ENCODE measurements at regions not wholly inside any gene's neighbourhood (a gene's known extent, or its start where the extent isn't known, plus 50 kb on each side); places are given as distances from the start of the nearest gene placed in this dataset.

DNA sequence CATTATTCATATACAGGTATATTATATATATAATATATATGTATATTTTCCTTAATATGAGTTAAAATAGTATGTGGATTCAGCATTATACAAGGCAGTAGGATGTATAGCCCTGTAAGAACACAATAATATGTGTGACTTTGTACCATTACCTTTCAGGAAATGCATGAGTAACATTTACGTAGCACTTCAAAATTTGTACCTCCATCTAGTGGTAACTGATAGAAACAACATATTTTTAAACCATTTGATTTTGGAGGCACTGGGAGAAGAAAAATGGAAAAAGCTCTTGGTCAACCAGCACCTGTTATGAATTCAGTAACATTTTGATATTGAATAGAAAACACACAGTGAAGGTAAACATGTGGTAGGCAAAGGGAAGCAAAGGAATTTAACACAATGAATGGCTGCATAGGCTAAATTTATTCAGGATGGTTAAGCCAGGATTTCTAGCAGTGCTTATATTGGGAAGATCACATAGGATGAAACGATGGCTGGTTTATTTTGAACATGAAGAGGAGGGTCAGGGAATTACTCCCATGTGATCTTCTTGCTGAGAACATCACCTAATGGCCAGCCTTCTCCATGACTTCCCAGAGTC lies 565.5 kb downstream of the CCDC85A start:
- no peaks in the 10 kb centered on the region for H3K36me3 ChIP-seq (ENCODE audit: control insufficient read depth, insufficient read depth, low read length, severe bottlenecking)
- no peaks in the 10 kb centered on the region for H3K27me3 ChIP-seq (replicated peaks; ENCODE audit: control insufficient read depth, insufficient read depth, low read length)
- H3K9me3 ChIP-seq (ENCODE audit: control insufficient read depth, low read length) = no peaks in the 10 kb centered on the region
- no peaks in the 10 kb centered on the region for H3K4me1 ChIP-seq (ENCODE audit: control insufficient read depth, insufficient read depth, low read length)
- no peak overlapping the region for H3K9ac ChIP-seq (ENCODE audit: low read length)
- peak; percentile 75 for DNase-seq (ENCODE audit: low read depth)
- no peak overlapping the region for H3K4me3 ChIP-seq (ENCODE audit: low read length)

DNA sequence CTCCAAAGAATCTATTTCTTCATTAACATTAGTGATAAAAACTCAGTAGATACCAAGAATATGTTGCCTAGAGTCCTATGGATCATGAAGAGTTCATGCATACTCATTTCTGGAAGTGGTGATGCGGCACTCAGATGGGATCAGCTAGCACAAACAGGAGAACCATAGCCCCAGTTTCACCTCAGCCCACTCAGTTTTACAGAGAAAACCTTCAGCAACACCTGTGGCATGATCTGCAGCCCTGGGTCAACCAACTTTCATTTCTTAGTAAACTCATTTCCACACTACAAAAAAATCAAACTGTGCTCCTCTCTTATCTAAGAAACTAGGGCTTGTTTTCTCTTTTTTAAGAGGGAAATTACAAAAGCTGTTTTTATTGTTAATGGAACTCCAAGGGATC lies 569.4 kb downstream of the CCDC85A start:
- Histone ChIP-seq H3K27me3 (replicated peaks; ENCODE audit: control insufficient read depth, insufficient read depth, low read length) (no peaks in the 10 kb centered on the region), H3K36me3 (ENCODE audit: control insufficient read depth, insufficient read depth, low read length, severe bottlenecking) (no peaks in the 10 kb centered on the region), H3K9ac (ENCODE audit: low read length) (no peak overlapping the region), H3K4me1 (ENCODE audit: control insufficient read depth, insufficient read depth, low read length) (peaks cover 4% of the 10 kb centered on the region), H3K9me3 (ENCODE audit: control insufficient read depth, low read length) (no peaks in the 10 kb centered on the region), H3K4me3 (ENCODE audit: low read length) (no peak overlapping the region)
- no peak for DNase-seq (ENCODE audit: low read depth)

DNA sequence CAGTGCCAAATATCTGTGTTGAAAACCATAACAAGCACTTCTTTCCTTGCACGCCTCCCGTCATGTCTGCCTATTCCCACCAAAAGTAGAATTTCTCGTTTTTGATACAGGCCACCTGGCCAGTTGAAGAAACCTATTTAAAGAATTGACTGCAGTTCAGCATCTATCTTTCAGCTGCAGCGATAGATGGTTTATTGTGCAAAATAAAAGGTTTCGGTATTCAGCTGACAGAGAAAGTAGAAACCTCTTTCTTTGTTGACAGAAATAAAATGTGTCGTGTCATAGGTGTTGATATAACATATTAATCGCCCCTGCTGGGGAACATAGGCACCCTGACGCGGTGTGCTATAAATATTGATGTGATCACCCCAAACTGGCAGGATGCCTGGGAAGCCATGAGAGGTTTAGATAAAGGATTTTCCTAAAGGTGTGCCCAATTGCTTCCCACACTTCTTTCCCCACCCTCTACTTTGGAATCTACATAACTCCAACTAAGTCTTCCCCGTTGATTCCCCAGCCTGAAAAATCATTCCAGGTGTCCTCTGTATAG lies 570.4 kb downstream of the CCDC85A start:
- H3K36me3 ChIP-seq (ENCODE audit: control insufficient read depth, insufficient read depth, low read length, severe bottlenecking) = no peaks in the 10 kb centered on the region
- no peak overlapping the region for H3K9ac ChIP-seq (ENCODE audit: low read length)
- H3K4me3 ChIP-seq (ENCODE audit: low read length) = no peak overlapping the region
- H3K27me3 ChIP-seq (replicated peaks; ENCODE audit: control insufficient read depth, insufficient read depth, low read length) = no peaks in the 10 kb centered on the region
- DNase-seq (ENCODE audit: low read depth) = no peak
- peaks cover 4% of the 10 kb centered on the region for H3K4me1 ChIP-seq (ENCODE audit: control insufficient read depth, insufficient read depth, low read length)
- no peaks in the 10 kb centered on the region for H3K9me3 ChIP-seq (ENCODE audit: control insufficient read depth, low read length)

DNA sequence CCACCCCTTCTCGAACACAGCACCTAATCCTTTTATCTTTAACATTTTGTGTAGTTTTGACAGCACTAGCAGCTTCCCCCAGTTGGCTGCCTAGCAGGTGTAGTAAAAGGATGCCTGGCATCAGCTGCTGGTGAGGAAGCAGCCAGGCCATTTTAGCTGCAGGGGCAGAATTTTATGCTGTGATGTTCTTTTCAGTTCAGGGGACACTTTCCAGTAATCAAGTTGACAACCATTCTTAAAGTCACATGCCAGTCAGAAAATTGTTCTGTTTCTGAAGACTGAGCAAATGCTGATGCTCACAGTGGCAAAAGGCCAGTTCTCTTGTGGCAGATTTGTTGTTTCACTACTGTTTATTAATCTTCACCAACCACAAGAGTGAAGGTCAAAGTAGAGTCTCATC lies 570.8 kb downstream of the CCDC85A start:
- Histone ChIP-seq H3K4me1 (ENCODE audit: control insufficient read depth, insufficient read depth, low read length) (peaks cover 4% of the 10 kb centered on the region), H3K36me3 (ENCODE audit: control insufficient read depth, insufficient read depth, low read length, severe bottlenecking) (no peaks in the 10 kb centered on the region), H3K27me3 (replicated peaks; ENCODE audit: control insufficient read depth, insufficient read depth, low read length) (no peaks in the 10 kb centered on the region), H3K9me3 (ENCODE audit: control insufficient read depth, low read length) (no peaks in the 10 kb centered on the region), H3K9ac (ENCODE audit: low read length) (no peak overlapping the region), H3K4me3 (ENCODE audit: low read length) (no peak overlapping the region)
- DNase-seq (ENCODE audit: low read depth) = no peak

DNA sequence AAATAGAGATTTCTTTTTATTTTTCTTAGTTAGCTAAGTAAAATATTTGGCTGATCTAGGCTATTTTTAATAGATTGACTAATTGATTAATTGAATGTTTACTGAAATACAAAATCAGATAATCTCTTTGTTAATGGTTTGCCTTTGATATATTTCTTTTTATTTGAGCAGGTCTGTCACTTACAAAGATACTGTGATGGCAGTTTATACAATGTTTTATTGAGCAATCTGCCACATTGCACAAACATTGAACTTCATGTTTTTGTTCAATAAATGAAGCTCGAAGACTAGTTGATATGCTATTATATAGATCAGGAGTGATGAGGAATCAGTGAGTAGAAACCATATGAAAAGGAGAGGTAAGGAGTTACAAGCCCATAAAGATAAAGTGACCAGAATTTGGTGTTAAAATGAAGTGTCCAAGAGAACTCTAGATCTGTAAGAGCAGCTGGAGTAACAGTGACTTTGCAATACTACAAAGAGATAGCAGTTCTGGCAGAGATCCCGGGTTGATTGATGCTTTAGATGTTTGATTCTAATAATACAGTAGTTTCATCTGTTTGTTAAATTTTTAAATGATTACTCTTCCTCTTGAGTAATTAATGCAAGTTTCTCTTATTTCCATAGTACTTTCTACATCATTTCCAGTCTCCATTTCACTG lies 574.2 kb downstream of the CCDC85A start:
- H3K9me3 ChIP-seq (ENCODE audit: control insufficient read depth, low read length) = peaks cover 5% of the 10 kb centered on the region

DNA sequence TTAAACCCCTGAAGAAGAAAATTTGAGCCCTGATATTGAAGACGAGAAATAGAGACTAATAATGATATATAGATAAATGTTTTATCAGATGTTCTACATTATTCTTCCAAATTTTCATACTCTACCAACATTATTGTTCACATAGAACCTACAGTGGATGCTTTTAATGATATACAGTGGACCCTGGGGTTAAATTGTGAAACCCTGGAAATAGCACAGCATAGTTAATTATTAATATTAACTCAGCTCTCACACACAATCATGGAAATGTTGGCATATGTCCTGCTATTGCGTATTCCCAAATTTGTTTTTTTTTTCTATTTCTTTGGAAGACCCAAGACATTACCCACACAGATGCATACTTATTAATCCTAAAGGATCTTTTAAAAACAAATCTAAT lies 579.9 kb downstream of the CCDC85A start:
- DNase-seq (ENCODE audit: low read depth) = no peak
- H3K4me3 ChIP-seq (ENCODE audit: low read length) = no peak overlapping the region
- H3K4me1 ChIP-seq (ENCODE audit: control insufficient read depth, insufficient read depth, low read length) = no peaks in the 10 kb centered on the region
- peaks cover 5% of the 10 kb centered on the region for H3K9me3 ChIP-seq (ENCODE audit: control insufficient read depth, low read length)
- no peak overlapping the region for H3K9ac ChIP-seq (ENCODE audit: low read length)
- no peaks in the 10 kb centered on the region for H3K36me3 ChIP-seq (ENCODE audit: control insufficient read depth, insufficient read depth, low read length, severe bottlenecking)
- H3K27me3 ChIP-seq (replicated peaks; ENCODE audit: control insufficient read depth, insufficient read depth, low read length) = no peaks in the 10 kb centered on the region

More for the DNA sequence above, 574.2 kb downstream of the CCDC85A start:
- Histone ChIP-seq H3K9ac (ENCODE audit: low read length) (no peak overlapping the region), H3K4me3 (ENCODE audit: low read length) (no peak overlapping the region), H3K36me3 (ENCODE audit: control insufficient read depth, insufficient read depth, low read length, severe bottlenecking) (no peaks in the 10 kb centered on the region), H3K27me3 (replicated peaks; ENCODE audit: control insufficient read depth, insufficient read depth, low read length) (no peaks in the 10 kb centered on the region), H3K4me1 (ENCODE audit: control insufficient read depth, insufficient read depth, low read length) (peaks cover 4% of the 10 kb centered on the region)
- no peak for DNase-seq (ENCODE audit: low read depth)

DNA sequence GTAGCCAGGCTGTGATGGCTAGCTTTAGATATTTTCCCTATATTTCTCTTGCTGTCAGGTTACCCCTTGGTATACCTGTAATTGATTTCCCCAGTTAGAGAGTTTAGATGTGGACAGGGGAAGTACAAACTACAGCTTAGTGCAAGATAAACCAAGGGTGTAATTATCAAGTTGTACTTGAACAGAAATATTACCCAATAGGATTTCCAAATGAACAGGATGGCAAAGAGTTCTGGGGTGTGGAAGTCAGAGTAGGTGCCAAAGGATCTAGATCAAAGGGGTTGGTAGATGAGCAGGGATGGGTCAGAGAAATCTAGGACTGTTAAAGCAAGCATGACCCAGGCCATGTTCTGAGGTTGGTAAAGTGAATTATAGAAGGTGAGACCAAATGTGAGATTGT lies 585.2 kb downstream of the CCDC85A start:
- Histone ChIP-seq H3K36me3 (ENCODE audit: control insufficient read depth, insufficient read depth, low read length, severe bottlenecking) (no peaks in the 10 kb centered on the region), H3K4me1 (ENCODE audit: control insufficient read depth, insufficient read depth, low read length) (no peaks in the 10 kb centered on the region), H3K27me3 (replicated peaks; ENCODE audit: control insufficient read depth, insufficient read depth, low read length) (no peaks in the 10 kb centered on the region), H3K9ac (ENCODE audit: low read length) (no peak overlapping the region), H3K9me3 (ENCODE audit: control insufficient read depth, low read length) (peaks cover 9% of the 10 kb centered on the region), H3K4me3 (ENCODE audit: low read length) (no peak overlapping the region)
- no peak for DNase-seq (ENCODE audit: low read depth)

DNA sequence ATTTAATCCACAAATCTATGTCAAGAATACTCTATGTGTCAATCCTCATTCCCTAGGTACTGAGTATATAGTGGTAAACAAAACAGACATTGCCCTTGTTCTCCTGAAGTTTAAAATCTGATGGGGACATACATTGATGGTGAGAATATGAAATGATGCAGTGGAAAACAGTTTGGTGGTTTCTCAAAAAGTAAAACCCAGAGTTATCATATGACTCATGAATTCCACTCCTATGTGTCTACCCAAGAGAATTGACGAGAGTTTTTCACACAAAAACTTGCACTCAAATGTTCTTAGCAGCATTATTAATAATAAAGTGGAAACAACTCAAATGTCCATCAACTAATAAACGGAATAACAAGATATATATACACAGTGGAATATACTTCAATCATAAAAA lies 586.7 kb downstream of the CCDC85A start:
- DNase-seq (ENCODE audit: low read depth) = peak; percentile 8
- Histone ChIP-seq H3K4me1 (ENCODE audit: control insufficient read depth, insufficient read depth, low read length) (no peaks in the 10 kb centered on the region), H3K9me3 (ENCODE audit: control insufficient read depth, low read length) (peaks cover 9% of the 10 kb centered on the region), H3K27me3 (replicated peaks; ENCODE audit: control insufficient read depth, insufficient read depth, low read length) (no peaks in the 10 kb centered on the region), H3K36me3 (ENCODE audit: control insufficient read depth, insufficient read depth, low read length, severe bottlenecking) (no peaks in the 10 kb centered on the region), H3K9ac (ENCODE audit: low read length) (no peak overlapping the region), H3K4me3 (ENCODE audit: low read length) (no peak overlapping the region)

DNA sequence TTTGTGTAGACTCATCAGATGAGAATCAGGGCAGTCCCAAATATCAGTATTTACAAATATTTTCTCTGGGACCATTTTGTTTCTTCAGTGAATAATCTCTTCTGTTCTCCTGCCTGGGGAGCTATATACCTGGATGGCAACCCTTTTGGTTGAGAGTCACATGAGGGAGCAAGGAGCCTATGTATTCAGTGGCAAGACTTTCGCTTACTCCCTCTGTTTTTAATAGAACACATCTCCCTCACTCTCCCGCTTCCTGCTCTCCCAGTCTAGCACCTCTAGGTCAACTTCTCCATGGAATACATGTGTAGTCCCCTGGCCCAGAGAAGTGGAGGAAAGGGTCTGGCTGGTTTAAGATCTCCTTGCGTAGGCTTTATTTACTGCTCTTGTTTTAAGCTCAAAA lies 600.3 kb downstream of the CCDC85A start:
- Histone ChIP-seq H3K27me3 (replicated peaks; ENCODE audit: control insufficient read depth, insufficient read depth, low read length) (no peaks in the 10 kb centered on the region), H3K9me3 (ENCODE audit: control insufficient read depth, low read length) (no peaks in the 10 kb centered on the region), H3K9ac (ENCODE audit: low read length) (no peak overlapping the region), H3K4me1 (ENCODE audit: control insufficient read depth, insufficient read depth, low read length) (no peaks in the 10 kb centered on the region), H3K4me3 (ENCODE audit: low read length) (no peak overlapping the region), H3K36me3 (ENCODE audit: control insufficient read depth, insufficient read depth, low read length, severe bottlenecking) (no peaks in the 10 kb centered on the region)
- DNase-seq (ENCODE audit: low read depth) = no peak

DNA sequence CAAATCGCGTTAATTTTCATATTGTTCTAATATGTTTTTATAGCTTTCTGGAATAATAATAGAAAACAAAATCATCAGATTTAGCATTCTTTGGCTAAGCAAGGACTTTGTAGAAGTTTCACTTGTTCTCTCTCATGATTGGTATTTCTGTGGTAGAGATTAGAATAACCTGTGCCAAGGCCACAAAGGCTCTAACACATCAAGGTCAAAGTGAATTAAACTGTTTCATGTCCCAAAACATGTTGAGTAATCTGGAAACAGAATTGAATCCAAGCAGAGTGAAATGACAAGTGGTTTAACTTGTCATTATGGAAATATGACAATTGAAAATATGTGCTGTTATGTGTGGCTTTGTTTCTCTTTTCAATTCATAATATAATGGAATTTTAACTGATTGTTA lies 617.4 kb downstream of the CCDC85A start:
- no peak overlapping the region for H3K9ac ChIP-seq (ENCODE audit: low read length)
- peak; percentile 29 for DNase-seq (ENCODE audit: low read depth)
- no peaks in the 10 kb centered on the region for H3K27me3 ChIP-seq (replicated peaks; ENCODE audit: control insufficient read depth, insufficient read depth, low read length)
- no peaks in the 10 kb centered on the region for H3K9me3 ChIP-seq (ENCODE audit: control insufficient read depth, low read length)
- H3K36me3 ChIP-seq (ENCODE audit: control insufficient read depth, insufficient read depth, low read length, severe bottlenecking) = no peaks in the 10 kb centered on the region
- peaks cover 12% of the 10 kb centered on the region for H3K4me1 ChIP-seq (ENCODE audit: control insufficient read depth, insufficient read depth, low read length)
- no peak overlapping the region for H3K4me3 ChIP-seq (ENCODE audit: low read length)

DNA sequence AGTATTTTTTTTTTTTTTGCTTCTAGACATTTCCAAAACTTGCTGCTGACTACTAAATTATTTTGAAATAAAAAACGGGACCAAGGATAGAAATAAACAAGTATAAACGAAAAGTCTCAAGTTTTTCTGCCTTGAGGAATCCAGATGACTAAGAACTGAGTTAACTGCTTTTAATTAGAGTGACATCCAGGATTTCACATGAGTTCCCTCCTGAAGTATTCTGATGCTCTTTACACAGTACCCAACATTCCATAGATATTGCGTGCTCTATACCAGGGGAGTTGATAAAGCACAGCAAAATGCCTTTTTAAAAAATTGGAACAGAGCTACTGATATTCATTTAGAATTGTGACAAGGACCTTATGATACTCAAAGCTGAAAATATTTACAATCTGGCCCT lies 618.0 kb downstream of the CCDC85A start:
- Histone ChIP-seq H3K9me3 (ENCODE audit: control insufficient read depth, low read length) (no peaks in the 10 kb centered on the region), H3K4me3 (ENCODE audit: low read length) (no peak overlapping the region), H3K4me1 (ENCODE audit: control insufficient read depth, insufficient read depth, low read length) (peaks cover 12% of the 10 kb centered on the region), H3K27me3 (replicated peaks; ENCODE audit: control insufficient read depth, insufficient read depth, low read length) (no peaks in the 10 kb centered on the region), H3K36me3 (ENCODE audit: control insufficient read depth, insufficient read depth, low read length, severe bottlenecking) (no peaks in the 10 kb centered on the region), H3K9ac (ENCODE audit: low read length) (no peak overlapping the region)
- DNase-seq (ENCODE audit: low read depth) = peak; percentile 74
